ENCODE measurements at regions not wholly inside any gene's neighbourhood (a gene's known extent, or its start where the extent isn't known, plus 50 kb on each side); places are given as distances from the start of the nearest gene placed in this dataset.

DNA sequence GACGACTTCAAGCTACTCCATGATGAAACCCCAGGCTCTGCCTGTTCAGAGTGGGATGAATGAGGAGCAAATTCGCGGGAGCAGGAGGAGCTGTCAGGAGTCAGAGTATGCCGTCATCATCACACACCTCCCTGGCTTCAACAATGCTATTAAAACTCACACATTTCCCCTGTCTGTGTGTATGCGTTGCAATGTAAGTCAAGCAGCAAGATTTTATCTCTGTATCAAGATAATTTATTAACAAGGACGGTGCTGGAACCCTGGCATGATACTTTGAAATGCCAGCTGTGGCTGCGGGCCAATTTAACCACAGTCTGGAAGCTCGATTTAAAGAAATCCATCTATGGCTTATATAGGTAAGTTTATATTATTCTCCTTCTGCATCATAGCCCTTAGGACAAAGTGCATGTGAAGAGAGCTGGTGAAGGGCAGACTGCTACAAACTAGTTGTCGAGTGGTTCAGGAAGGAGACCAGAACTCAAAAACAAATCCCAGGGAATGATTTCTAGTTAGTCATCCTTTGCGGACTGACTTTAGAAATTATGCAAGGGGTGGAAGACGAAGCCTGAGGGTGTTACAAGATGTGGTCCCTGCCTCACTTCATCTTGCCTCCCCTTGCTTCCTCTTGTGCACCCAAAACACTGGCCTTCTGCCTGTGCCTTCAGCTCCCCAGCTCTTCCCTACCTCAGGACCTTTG, 486.5 kb downstream of the COG6 start:
- peak; percentile 41 for DNase-seq (ENCODE audit: low spot score)

DNA sequence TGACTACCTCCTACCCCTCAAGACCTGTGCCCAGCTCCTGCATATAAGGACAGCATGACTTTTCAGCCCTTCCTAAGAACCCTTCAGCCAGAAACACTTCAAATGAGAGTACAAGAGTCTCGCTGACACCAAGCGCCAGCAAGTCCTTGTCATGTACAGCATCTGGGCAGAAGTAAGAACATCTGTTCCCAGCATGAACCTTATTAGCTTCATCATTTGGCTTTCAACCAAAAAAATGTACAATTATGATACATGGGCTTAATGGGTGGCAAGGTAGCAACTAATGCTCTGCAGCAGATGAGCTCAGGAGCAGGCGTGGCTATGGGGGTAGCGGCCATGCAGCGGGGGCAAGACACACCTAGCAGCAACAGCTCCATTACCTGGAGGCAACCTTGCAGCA, 487.6 kb downstream of the COG6 start:
- DNase-seq (ENCODE audit: low spot score), result no peak

DNA sequence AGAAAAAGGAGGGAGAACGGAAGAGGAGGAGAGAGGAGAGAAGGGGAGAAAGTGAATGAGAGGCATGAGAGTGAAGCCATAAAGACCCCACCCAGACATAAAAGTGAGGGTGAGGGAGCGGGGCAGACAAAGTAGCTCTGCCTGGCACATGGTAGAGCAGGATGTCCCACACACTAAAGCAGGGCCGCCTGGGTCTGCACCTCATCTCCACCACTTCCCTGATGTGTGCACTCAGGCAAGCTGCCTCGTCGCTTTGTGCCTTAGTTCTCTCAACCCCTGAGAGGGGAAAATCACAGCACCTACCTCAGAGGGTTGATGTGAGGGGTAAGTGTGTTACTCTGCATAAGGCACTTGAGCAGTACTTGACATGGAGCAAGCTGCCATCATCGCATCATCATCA, 488.1 kb downstream of the COG6 start:
- DNase-seq (ENCODE audit: low spot score), result no peak

DNA sequence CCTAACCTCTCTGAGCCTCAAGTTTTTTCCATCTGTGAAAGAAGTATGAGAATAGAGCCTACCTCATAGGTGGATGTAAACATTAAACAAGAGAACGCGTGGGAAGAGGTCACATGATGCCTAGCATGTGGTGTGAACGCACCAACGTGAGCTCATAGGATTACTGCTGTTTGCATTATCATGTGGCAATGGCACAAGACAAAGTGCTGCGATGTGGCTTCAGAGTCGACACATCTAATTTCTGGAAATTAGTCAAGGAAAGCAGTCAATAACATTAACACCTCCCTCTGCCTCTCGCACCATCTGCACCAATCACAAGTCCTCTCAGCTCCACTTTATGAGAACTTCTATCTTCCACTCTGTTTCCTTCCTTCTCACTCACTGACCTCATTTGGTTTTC, 489.7 kb downstream of the COG6 start:
- DNase-seq (ENCODE audit: low spot score), result no peak

DNA sequence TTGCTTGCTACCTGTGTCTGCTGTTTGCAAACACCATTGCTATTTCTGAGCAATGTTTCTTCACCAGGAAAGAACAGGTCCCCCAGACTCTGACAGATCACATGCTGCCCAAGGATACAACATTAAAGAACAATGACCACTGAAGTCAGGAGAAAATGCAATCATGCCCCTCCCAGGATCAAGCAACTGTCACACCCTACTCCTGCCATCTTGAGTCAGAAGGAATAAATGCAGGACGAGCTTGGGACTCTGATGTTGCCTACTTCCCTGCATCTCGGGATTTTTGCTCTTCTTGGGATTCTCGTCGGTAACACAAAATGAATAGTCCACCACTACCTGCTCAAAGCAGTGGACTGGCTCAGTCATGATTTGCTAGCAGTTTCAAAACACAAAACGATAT, 490.6 kb downstream of the COG6 start:
- peak; percentile 29 for DNase-seq (ENCODE audit: low spot score)

DNA sequence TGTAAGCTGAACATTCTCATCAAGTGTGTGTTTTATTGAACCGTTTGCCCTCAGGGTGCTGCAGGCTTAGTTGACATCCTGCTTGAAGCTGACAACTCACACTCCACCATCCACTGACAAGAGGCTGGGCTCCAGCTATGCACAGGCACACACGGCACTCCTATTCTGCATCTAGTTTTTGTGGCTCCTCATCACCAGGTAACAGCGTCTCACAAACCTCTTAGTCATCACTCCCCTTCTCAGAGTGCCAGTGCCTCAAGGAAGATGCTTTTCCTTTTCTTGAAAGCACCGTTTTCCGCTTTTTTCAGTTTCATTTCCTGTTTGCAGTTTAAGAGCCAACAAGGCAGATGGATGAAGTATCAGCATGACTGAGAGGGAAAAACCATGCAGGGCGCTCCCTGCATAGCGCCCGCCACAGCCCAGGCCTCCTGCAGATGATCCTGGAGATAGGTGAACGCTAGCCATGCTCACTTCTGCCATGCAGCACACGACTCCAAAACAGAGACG, 491.2 kb downstream of the COG6 start:
- no peak for DNase-seq (ENCODE audit: low spot score)

DNA sequence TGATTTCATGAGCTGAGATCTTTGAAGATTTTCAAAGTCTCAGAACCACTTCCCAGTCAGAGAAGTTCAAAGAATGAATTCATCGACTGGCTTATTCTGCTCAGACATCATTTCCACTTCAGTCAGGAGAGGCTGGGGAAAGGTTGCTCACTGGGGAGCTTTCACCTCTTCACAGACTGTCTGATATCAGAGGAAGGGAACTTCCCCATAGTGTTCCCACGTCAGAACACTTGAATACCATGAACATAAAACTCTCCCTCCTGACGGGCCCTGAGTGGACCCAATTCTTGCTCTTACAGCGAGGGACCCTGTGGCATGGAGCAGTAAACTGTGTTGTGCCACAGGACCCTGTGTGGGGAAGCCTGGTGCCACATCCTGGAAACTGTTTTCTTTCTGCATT, 492.6 kb downstream of the COG6 start:
- DNase-seq (ENCODE audit: low spot score), result no peak

DNA sequence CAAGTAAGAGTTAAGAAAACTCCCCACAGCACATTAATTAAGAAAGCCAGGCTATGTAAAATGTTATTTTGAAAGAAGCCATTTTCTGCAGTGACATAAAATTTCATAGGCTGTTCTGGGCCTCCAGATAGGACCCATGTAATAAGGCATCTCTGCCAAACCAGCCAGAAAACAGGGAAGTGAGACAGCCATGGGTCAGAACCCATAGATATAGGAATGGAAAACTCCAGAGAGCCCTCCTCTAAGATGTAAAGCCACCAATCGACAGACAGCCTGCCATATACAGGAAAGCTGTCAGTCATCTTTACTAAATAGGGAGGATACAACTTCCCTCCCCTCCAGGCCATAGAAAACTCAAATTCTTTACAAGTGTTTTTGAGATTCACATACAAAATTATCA, 493.3 kb downstream of the COG6 start:
- no peak for DNase-seq (ENCODE audit: low spot score)

DNA sequence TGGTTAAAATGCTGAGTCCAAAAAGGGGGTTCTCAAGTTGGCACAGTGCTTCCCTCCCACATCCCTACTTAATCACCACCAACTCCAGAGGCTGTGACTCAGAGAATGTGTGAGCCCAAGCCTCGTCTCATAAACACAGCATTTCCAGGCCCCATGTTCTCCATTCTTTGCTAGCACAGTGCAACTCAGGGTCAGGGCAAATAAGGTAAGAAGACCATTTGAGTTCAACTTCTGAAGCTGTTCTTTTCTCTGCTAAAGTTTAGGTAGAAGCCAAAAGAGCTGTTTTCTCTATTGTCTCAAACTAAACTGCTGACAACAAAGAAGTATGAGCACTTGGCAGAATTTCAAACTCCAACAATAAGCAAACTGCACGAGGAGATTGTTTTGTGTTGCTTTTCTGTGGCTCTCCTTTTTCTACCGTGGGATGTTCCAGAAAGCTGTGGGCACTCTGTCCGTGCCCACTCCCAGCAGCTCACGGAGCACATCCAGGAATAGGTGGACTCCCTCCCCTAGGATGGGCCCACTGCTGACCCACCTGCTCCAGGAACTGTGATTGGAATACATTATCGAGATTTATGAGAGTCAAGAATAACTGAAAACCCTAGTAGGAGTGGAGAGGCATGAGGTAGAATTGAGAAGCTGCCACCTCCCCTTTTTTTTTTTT, 494.3 kb downstream of the COG6 start:
- DNase-seq (ENCODE audit: low spot score), result no peak

DNA sequence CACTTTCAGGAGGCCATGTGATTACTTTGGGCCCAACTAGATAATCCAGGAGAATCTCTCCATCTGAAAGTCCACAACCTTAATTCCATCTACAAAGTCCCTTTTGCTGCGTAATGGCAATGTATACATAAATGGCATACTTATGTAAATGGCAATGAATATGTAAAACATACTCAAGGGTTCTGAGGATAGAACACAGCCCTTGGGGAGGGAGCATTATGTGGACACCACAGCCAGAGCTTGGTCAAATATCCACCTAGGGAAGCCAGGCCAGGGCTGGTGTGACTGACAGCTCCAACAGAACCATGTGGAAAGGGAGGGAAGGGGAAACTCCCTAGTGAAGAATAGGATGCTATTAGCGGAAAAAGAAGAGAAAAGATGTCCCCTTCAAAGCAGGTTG, 496.2 kb downstream of the COG6 start:
- DNase-seq (ENCODE audit: low spot score), result no peak

DNA sequence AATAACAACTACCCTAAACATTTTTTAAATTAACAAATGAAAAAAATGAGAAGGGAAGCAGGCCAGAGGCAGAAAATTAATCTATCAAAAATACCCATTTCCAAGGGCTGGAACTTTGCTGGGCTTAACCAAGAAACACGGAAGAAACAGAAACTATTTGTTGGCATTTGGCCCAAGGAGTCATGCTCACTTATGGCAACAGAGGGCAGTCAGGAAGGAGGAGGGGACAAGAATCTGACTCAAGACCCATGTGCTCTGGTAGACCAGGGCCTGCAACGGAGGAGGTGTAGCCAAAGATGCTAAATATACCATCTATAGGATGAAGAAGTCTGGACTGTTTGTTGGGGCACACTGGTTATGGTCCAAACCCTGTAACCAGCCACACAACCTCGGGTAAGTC, 496.7 kb downstream of the COG6 start:
- DNase-seq (ENCODE audit: low spot score), result peak; percentile 50

DNA sequence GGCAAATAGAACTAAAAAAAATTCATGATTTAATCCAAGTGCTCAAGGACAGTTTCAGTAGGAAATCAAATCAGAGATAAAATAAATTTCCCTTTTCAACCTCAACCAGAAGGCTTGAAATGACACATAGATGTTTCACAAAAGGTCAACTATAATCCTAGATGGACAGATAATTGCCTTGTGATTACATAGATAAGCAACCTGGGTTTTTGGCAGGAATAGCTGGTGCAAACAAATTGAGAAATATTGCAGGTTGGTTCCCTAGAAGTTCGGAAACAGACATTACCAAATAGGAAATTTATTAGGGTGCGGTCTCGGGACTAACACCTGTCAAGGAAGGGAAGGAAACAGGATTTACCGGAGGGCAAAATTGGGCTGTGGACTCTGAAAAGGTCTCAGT, 497.5 kb downstream of the COG6 start:
- DNase-seq (ENCODE audit: low spot score), result no peak

DNA sequence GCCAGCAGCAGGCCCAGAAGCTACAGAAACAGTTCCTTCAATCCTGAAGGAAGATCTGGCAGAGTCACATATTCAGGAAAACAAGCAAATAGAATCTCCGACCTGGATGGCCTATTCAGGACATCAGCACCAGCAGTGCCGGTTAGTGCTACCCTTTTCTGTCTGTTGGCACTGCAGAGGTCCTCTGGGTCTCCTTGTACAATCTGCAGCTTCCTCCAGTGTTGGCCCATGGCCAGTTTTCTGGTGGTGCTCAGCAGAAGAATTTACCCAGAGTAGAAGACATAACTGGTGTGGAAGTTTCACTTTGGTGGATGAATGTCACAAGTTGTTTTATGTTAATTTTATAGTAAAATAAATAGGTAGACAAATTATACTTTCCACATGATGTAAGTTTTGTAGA, 498.1 kb downstream of the COG6 start:
- DNase-seq (ENCODE audit: low spot score), result no peak

DNA sequence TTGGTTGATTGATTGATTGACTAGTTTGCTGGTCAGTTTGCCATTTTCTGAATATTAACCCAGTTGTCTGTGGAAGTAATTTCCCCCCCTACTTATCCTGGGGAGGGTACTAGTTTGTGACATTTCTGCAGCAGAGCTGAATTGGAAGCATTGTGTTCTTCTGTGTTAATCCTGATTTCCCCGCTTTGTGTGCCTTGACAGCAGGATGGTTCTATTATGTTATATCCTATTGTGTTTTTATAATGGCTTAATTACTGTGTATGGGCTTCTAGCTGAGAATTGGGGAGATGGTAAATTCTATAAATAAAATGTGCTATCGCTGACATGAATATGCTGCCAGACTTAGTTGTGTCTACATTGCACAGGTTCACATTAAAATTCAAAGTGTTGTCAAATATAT, 499.7 kb downstream of the COG6 start:
- no peak for DNase-seq (ENCODE audit: low spot score)

DNA sequence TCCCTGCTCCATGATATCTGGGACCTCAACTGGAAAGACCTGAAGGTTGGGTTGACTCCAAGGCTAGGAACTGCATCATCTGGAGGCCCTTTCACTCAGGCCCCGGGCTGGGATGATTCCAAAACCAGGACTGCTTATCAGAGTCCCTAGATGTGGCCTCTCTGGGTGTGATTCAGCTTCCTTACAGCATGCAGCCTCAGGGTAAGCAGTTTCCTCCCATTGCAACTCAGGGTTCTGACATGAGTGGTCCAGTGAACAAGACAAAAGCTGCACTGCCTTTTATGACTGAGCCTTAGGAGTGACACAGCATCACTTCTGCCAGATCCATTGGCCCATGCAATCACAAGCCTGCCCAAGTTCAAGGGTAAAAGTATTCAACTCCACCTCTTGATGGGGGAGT, 502.8 kb downstream of the COG6 start:
- DNase-seq (ENCODE audit: low spot score), result no peak

DNA sequence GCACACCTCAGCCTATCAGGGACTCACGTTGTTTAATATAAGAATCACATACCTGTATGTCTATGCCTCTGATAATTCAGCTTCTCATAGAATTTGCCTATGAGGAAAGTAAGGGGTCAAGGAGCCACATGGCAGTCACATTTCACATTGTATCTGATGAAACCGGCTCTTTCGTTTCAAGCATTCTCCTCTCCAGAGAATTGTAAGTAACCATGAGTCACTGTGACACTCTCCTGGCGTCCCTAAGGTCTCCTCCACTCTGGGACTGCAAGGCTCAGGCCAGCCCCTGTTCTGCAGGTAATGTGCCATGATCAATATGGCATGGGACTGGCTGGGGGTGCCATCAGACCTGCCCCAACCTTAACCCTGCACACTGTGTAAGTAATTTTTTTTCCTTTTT, 503.3 kb downstream of the COG6 start:
- DNase-seq (ENCODE audit: low spot score), result no peak

DNA sequence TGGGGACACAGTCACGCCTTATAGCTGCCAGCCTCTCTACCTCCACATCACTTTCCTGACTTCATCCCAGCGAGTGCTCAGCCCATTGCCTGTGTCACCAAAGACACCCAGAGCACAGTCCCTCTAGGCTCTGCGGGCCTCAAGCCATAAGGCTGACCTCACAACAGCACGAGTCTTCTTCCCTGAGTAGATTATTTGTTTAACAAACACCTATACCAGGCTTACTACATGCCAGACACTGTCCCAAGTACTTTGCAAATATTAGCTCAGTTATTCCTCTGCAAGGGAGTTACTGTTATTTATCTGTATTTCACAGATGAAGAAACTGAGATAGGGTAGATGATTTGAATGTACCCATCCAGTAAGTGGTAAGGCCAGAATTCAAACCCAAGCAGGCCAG, 504.3 kb downstream of the COG6 start:
- no peak for DNase-seq (ENCODE audit: low spot score)

DNA sequence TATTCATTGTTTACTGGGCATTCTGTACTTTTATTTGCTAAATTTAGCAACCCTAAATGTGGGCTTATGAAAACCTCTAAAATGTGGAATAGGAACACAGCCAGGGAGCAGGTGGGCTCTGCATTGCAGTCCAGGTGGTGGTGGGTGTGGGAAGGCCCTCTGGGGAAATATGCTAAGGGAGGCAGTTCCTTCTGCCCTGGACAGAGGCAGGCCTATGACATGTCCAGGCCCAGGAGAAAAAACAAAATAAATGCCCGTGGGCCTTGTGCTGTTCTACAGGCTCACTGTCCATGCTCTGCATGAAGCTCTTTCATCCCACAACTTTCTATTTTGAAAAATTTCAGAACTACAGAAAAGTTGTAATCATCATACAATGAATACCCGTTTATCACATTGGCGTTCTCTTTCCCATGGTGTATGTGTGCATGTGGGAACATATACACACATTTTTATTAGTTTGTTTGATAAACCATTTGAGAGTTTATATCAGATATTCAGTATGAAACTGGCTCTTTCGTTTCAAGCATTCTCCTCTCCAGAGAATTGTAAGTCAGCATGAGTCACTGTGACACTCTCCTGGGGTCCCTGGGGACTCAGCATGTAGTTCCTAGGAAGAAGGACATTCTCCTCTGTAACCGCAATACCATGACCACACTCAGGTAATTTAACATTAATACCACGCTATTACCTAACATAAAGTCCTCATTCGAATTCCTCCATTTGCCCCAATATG, 505.3 kb downstream of the COG6 start:
- DNase-seq (ENCODE audit: low spot score), result no peak

DNA sequence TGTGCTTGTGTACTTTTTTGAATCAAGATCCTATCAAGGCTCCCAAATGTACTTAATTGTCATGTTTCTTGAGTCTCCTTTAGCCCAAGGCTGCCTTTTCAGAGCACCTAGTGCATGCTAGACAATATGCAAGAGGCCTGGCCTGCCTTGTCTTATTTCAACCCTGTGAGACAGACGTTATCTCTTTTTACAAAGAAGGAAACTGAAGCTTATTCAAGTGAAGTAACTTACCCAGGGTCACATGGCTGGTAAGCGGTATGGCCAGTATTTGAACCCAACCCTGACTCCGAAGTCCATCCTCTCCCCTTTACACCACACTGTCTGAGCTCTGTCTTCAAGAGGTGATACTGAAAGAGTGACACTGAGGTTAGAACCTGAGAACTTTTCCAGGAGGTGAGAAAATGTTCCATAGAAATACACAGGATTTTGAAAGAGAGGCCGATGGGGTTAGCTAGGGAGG, 505.1 kb downstream of the FOXO1 start:
- DNase-seq (ENCODE audit: low spot score), result no peak

DNA sequence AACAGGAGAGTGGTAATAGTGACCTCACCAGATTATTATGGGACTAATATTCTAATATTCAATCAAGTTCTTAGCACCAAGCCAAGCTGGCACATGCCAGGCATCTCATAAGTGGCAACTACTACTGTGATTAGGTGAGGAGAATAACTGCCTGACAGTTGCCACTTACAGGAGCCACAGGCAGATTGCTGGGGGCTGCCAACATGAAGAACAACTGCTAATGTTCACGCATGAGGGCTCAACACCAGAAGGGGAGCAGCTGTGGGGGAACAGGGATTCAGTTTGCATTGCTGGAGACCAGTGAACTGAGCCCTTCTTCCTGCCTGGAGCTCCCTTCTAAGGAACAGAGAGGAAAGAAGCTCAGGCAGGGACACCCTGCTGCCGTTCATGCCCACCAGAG, 504.5 kb downstream of the FOXO1 start:
- no peak for DNase-seq (ENCODE audit: low spot score)

DNA sequence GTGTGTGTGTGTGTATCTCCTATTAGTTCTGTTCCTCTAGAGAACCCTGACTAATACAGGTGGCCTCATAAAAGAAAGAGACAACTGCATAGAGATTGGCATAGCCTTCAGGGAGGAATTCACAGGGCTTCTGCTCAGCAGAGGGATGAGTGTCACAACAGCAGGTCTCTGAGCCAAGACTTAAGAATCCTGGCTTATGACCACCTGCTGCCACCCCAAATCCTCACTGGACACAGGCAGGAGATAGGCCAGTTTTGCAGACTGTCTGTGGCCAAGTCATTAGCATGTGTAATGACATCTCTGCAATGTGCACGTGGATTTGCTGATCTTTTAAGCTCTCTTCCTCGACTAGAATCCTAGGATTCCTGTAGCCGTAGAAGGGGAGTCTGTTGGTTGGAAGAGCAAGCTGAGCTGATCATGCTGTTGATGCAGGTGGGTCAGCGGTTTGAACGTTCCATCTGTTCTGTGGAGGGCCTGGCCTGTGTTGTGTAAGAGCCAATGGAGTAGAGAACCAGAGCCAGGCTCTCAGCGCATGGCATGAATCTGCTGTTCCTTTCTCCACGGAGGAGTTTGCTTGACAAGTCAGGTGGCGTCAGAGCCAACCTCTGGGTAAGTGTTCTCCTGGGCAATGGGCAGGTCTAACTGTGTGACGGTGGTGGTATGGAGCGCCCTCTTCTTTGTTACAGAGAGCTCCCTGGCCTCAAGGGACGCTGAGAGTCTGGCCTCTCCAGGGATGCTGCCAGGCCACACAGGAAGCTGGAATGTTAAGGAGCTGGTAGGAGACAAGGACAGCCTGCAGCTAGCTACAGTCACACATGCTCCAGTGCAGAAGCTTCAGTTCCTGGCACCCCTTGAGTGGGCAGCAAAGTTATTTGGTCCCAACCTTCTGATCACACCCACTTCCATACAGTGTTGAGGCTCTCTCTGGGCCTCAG, 503.1 kb downstream of the FOXO1 start:
- no peak for DNase-seq (ENCODE audit: low spot score)

DNA sequence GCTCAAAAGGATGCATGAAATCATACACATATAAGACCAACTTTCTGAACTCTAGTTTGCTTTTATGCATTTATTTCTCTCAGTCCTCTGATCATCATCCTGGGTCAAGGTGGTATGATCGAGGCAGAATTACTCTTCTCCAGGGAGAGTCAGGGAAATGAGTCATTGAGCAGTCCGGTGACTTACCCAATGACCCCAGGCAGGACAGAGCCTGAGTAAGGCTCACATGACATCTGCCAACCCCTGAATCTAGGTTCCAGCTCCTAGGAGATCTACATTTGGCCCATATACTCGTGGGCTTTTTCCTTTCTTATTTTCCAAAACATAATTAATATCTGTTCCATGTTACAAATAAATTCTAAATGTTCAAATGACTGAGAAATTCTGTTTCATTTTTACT, 502.3 kb downstream of the FOXO1 start:
- no peak for DNase-seq (ENCODE audit: low spot score)
